HepG2 (cell line): ENCODE measurements at regions not wholly inside any gene's neighbourhood (a gene's known extent, or its start where the extent isn't known, plus 50 kb on each side); places are given as distances from the start of the nearest gene placed in this dataset.
"Not testable (repeated sequence)": the region's sequence is repeated elsewhere in the genome, so short reads cannot be mapped to it uniquely, and the experiment has no call there.

Source experiments
- EP300 ChIP-seq, 3 experiments: sonication (generic) in 1 of 3; formaldehyde crosslinking in 1 of 3; IDR thresholded peaks; 2 replicates each; pipeline versions ENCODE4 v1.5.1 to v1.6.1; 2011 to 2020; ENCODE audit warnings: low read depth in 2 of 3, low read length in 2 of 3, borderline replicate concordance in 1 of 3, improper control_type of control experiment in 1 of 3, mild to moderate bottlenecking in 1 of 3, missing genetic modification reagents in 1 of 3, moderate library complexity in 1 of 3
- TAF1 ChIP-seq: sonication (generic); formaldehyde crosslinking; IDR thresholded peaks from 2 replicates; pipeline ENCODE4 v1.4.0; 2020; ENCODE audit warnings: missing genetic modification reagents

DNA sequence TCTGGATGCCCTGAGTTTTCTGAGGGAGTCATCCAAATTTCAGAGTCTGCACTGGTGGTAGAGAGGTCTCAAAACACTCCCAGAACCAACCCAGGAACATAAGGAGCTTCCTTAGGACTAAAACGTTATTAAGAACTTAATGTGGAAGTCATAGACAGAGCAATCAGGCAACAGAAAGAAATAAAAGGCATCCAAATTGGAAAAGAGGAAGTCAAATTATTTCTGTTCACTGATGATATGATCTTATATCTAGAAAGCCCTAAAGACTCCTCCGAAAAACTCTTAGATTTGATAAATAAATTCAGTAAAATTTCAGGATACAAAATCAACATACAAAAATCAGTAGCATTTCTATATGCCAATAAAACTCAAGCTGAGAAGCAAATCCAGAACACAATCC, 63.7 kb downstream of the KCNC4 start:
- not testable (repeated sequence) for TF ChIP-seq EP300 (IDR thresholded peaks at IDR 0.05; ENCODE audit: low read depth in 2 of 2, low read length in 2 of 2); EP300 (CRISPR knock-in tag; IDR thresholded peaks at IDR 0.05; ENCODE audit: borderline replicate concordance); TAF1 (CRISPR knock-in tag)
